Superior temporal gyrus (tissue), 1 donor: ENCODE measurements at regions not wholly inside any gene's neighbourhood (a gene's known extent, or its start where the extent isn't known, plus 50 kb on each side); places are given as distances from the start of the nearest gene placed in this dataset.

Source experiments
- DNase-seq: peaks from one replicate; pipeline ENCODE4 v3.0.0-alpha.2; 2016; ENCODE audit errors: extremely low spot score

DNA sequence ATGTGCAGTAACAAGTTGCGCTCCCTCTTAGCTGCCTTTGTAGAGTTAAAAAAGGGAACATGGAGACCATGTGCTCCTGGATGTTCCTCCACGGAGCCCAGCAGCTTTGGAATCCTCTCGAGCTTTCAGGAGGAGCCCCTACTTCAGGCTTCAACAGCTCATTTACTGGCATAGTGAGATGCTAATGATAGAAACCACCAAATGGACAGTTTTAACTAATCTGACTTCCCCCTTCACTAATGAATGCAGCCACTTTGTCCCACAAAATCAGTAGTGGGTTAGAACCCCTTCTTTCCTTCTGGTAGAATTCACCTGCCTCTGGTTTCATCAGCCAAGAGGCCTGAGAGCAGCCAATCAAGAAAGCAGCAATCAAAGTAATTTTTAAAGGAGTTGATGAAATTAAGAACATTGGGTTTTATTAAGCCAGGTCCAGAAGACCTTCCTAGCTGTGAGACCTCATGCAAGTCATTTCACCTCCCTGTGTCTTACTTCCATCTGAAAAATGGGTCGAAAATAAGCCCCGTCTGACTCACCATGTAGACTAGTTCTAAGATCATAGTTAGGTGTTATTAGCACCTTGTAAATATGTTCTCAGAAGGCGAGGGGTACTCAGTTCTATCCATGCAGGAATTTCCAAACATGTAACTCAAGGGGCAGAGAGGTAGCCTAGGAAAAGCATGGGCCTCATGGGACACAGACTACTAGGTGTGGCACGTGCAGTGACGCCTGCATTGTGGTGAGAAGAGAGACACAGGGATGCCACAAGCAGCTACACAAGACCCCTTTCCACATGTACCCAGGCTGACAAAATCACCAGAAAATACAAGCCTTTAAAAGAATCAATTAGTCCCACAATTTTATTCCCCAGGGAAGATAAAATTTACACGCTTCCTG, 179.7 kb upstream of the LPP start:
- DNase-seq = no peak

DNA sequence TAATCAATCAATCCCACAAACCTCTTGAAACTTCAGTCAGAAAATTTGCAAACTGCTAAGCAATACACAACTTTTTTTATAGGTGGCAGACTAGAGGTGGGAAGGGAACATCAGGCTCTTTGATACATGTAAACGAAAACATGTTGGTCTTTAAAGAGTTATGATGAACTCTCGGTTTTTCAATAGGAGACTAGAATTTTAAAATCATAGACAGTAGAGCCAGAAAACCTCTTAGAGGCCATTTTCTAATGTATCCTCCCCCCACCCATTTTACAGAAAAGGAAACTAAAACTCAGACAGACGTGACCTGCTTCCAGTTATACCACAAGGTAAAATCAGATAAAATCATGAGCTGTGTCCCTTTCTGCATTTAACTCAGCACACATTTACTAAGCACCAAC, 179.1 kb upstream of the LPP start:
- DNase-seq = no peak

- DNase-seq = no peak
Observed at GRCh38 chr3:187975561-187976364, 178.2 kb upstream of the LPP start.

- DNase-seq = no peak
Observed at GRCh38 chr3:187976365-187976900, 177.5 kb upstream of the LPP start.

GRCh38 chr3:187977659-187978058, 176.3 kb upstream of the LPP start:
- no peak for DNase-seq

GRCh38 chr3:187978433-187979011, 175.4 kb upstream of the LPP start:
- no peak for DNase-seq

DNA sequence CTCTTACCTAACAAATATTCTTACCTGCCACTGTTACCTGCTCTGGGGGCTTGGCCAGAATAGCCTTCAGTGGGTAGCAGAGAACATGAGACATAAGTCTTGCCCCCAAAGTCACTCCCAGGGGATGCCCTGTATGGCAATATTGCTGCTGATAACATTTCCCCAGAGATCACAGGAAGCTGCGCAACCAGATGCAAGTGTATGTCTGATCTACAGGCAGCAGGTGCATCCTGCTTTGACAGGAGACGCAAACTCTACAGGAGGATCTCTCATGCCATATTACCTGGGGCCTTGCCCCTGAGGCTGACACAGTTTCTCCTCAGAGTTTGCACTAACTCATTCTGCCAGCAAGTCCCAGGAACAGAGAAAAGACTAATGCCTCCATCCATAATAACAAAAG, 174.4 kb upstream of the LPP start:
- no peak for DNase-seq

GRCh38 chr3:187980861-187981260, 173.1 kb upstream of the LPP start:
- DNase-seq = no peak

GRCh38 chr3:187982142-187982541, 171.8 kb upstream of the LPP start:
- no peak for DNase-seq

GRCh38 chr3:187983484-187984124, 170.4 kb upstream of the LPP start:
- no peak for DNase-seq

DNA sequence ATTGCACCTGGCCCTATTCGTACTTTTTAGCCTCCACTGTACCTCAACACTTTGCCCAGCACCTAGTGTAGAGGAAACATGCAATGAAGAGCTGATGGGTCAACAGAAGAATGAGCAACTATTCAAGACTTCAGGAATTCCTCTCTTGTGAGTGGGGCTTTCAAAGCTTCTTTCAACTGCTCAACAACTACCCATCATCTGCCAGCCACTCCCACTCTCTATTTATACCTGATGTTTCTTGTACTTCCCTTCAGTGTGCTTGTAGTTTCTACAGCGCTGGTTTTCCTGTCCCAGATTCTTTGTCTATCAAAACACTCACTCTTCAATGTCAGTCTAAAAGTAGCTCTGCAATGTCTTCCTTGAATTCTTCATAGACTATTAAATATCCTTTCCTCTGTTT, 168.3 kb upstream of the LPP start:
- no peak for DNase-seq

- no peak for DNase-seq
Observed at GRCh38 chr3:187986514-187986934, 167.4 kb upstream of the LPP start.

DNA sequence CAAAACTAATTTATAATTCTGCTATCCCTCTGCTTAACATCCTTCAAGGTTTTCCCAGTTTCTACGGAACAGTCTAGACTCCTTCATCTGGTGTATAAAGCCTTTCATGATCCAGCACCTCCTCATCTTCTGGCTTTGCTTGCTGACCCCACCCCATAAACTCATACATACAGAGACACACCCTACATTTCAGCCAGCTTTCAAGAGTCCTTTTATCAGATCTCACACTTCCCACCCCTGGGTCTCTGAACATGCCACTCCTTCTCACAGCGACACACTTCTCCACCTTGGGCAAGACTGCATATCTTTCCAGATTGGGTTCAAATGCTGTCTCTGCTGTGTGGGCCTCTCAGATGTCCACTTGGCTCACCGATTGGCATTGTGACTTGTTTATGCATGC, 166.8 kb upstream of the LPP start:
- no peak for DNase-seq

DNA sequence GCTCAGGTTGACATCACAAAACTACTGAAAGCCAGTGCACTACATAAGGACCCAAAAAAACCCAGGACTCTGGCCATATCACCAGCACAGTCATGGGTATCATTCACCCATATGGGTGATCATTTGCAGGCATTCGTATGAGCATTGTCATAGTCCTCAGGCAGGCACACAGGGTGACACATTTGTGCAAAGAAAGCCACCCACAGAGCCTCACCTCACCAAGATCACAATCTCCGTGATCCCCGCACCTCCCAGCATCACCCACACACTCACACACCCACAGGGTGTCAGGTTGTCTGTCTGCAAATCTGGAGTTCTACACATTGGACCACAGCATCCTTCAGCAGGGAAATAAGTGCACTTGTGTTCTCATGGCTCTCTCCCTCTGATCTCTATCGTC, 166.0 kb upstream of the LPP start:
- DNase-seq = no peak

GRCh38 chr3:187989575-187990153, 164.3 kb upstream of the LPP start:
- DNase-seq = no peak

DNA sequence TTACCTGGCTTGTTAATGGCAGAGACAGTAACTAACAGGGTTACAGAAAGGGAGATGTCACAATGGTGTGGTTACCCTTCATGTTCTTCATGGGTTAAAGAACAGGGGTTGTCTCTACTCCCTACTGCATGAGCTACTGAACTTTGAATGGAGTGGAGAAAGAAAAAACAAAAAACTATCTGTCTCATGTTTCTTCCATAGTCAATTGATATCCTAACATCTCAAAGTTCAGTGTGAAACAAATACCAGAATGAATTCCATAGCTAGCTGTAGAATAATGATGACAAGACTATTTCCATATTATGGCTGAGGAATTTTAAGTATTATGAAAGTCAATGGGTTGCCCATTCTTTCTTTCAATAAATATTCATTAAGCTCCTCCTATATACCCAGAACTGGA, 161.3 kb upstream of the LPP start:
- no peak for DNase-seq

- DNase-seq = no peak
Observed at GRCh38 chr3:187994221-187995042, 159.5 kb upstream of the LPP start.

GRCh38 chr3:187995043-187995400, 158.9 kb upstream of the LPP start:
- no peak for DNase-seq

- DNase-seq = no peak
Observed at GRCh38 chr3:187995667-187996066, 158.3 kb upstream of the LPP start.

GRCh38 chr3:187996609-187997008, 157.3 kb upstream of the LPP start:
- DNase-seq = no peak

DNA sequence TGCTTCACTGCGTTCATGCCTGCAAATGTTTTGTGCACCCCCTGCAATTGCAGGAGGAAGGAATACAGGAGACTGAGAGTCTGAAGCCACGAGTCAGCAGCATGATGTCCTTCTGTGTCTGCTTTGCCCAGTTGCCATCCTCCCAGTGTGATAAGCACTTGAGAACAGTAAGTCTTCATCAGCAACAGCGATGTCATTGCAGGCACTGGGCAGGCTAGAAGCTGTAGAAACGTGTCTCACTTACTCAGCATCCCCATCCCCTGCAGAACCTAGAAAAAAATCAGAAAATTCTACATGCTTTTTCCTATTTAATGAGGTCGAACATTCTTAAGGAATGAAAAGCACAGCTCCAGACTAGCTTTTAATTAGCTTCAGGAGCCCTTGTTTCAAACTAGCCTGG, 156.5 kb upstream of the LPP start:
- DNase-seq = no peak
